PFSK-1 (cell line): ENCODE measurements at regions not wholly inside any gene's neighbourhood (a gene's known extent, or its start where the extent isn't known, plus 50 kb on each side); places are given as distances from the start of the nearest gene placed in this dataset.

Experiments
- POLR2AphosphoS5 ChIP-seq: IDR thresholded peaks from 2 replicates; pipeline ENCODE4 v1.6.1; 2012; ENCODE audit warnings: low read depth, mild to moderate bottlenecking, control low read depth, low read length, moderate library complexity
- REST ChIP-seq, 2 experiments: IDR thresholded peaks; 2 replicates each; pipeline versions ENCODE4 v1.6.1 to v1.8.0; 2011 to 2012; ENCODE audit warnings: low read depth in 2 of 2, low read length in 2 of 2, control low read depth in 1 of 2, inconsistent platforms in 1 of 2, mild to moderate bottlenecking in 1 of 2, moderate library complexity in 1 of 2; ENCODE audit not compliant: insufficient read depth in 1 of 2
- TAF1 ChIP-seq: IDR thresholded peaks from 2 replicates; pipeline ENCODE4 v1.6.1; 2012; ENCODE audit warnings: low read length, control low read depth, borderline replicate concordance; ENCODE audit not compliant: insufficient read depth

DNA sequence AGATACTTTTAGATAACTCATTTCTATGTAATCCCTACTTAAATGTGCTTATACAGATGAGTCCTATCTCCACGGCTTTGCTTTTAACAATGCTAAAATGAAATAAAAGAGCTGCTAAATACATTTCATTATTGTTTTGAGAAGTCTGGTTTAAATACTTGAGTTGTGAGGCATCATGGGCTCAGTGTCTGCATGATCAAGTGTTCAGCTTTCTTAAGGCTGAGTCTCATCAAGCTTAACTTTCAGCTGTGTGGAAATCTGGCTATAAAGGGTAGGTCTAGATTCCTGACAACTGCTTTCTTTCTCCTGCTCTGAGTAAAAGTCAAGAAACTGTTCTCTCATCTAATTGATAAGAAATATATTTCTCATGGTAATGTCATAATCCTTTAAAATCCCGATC is 235.4 kb downstream of the FSCB start:
- TF ChIP-seq POLR2AphosphoS5: no peak
- TF ChIP-seq REST (IDR thresholded peaks at IDR 0.05; ENCODE audit: insufficient read depth in 1 of 2, low read depth in 2 of 2, low read length in 2 of 2): no peak
- no peak for TF ChIP-seq TAF1
